ENCODE measurements at regions not wholly inside any gene's neighbourhood (a gene's known extent, or its start where the extent isn't known, plus 50 kb on each side); places are given as distances from the start of the nearest gene placed in this dataset.
A peak's percentile ranks its signal among the peaks of the same experiment; 100 is the strongest.
"Not testable (repeated sequence)": the region's sequence is repeated elsewhere in the genome, so short reads cannot be mapped to it uniquely, and the experiment has no call there.

- no peak for DNase-seq (ENCODE audit: low read depth)
These were observed 121.4 kb upstream of the NAA20 start for GRCh38 chr20:19895761-19896160.

- no peak for DNase-seq (ENCODE audit: low read depth)
These were observed 119.3 kb upstream of the NAA20 start for GRCh38 chr20:19897891-19898290.

GRCh38 chr20:19901226-19901625 is 115.9 kb upstream of the NAA20 start:
- peak; percentile 25 for DNase-seq (ENCODE audit: low read depth)

GRCh38 chr20:19903168-19903811 is 113.9 kb upstream of the NAA20 start:
- DNase-seq (ENCODE audit: low read depth): no peak

GRCh38 chr20:19907326-19908056 is 109.7 kb upstream of the NAA20 start:
- DNase-seq (ENCODE audit: low read depth): no peak

GRCh38 chr20:19908576-19908975 is 108.6 kb upstream of the NAA20 start:
- no peak for DNase-seq (ENCODE audit: low read depth)

- DNase-seq (ENCODE audit: low read depth): no peak
These were observed 107.4 kb upstream of the NAA20 start for GRCh38 chr20:19909725-19910124.

GRCh38 chr20:19911810-19912382 is 105.3 kb upstream of the NAA20 start:
- no peak for DNase-seq (ENCODE audit: low read depth)

- no peak for DNase-seq (ENCODE audit: low read depth)
These were observed 103.8 kb upstream of the NAA20 start for GRCh38 chr20:19913349-19913748.

- peak; percentile 77 for DNase-seq (ENCODE audit: low read depth)
These were observed 103.1 kb upstream of the NAA20 start for GRCh38 chr20:19913927-19914614.

- DNase-seq (ENCODE audit: low read depth): no peak
These were observed 101.9 kb upstream of the NAA20 start for GRCh38 chr20:19915111-19915798.

- DNase-seq (ENCODE audit: low read depth): no peak
These were observed 100.4 kb upstream of the NAA20 start for GRCh38 chr20:19916531-19917485.

GRCh38 chr20:19918965-19919329 is 98.2 kb upstream of the NAA20 start:
- DNase-seq (ENCODE audit: low read depth): no peak

- DNase-seq (ENCODE audit: low read depth): no peak
These were observed 96.6 kb upstream of the NAA20 start for GRCh38 chr20:19920381-19921138.

- no peak for DNase-seq (ENCODE audit: low read depth)
These were observed 95.8 kb upstream of the NAA20 start for GRCh38 chr20:19921284-19921793.

GRCh38 chr20:19921829-19922228 is 95.3 kb upstream of the NAA20 start:
- DNase-seq (ENCODE audit: low read depth): not testable (repeated sequence)

- DNase-seq (ENCODE audit: low read depth): no peak
These were observed 94.4 kb upstream of the NAA20 start for GRCh38 chr20:19922716-19923115.

GRCh38 chr20:19923762-19924161 is 93.4 kb upstream of the NAA20 start:
- DNase-seq (ENCODE audit: low read depth): no peak

GRCh38 chr20:19924255-19924654 is 92.9 kb upstream of the NAA20 start:
- DNase-seq (ENCODE audit: low read depth): no peak

GRCh38 chr20:19926591-19926990 is 90.6 kb upstream of the NAA20 start:
- no peak for DNase-seq (ENCODE audit: low read depth)

Measured in Daoy (cell line).